ENCODE measurements at regions not wholly inside any gene's neighbourhood (a gene's known extent, or its start where the extent isn't known, plus 50 kb on each side); places are given as distances from the start of the nearest gene placed in this dataset.

GRCh38 chr5:110104060-110104725 lies 414.5 kb downstream of the MAN2A1 start:
- H3K27me3 ChIP-seq (ENCODE audit: control insufficient read depth, insufficient read depth, low read length, poor library complexity, severe bottlenecking) = no peaks in the 10 kb centered on the region
- no peak overlapping the region for H3K27ac ChIP-seq (ENCODE audit: insufficient read depth, low read depth, low read length, poor library complexity, severe bottlenecking)
- H3K36me3 ChIP-seq (ENCODE audit: control insufficient read depth, insufficient read depth, low read length) = no peaks in the 10 kb centered on the region
- peaks cover 4% of the 10 kb centered on the region for H3K4me1 ChIP-seq (ENCODE audit: control insufficient read depth, insufficient read depth, low read length)
- 88 to 91% methylated on average over 13 of the region's 13 CpGs for WGBS, 2 experiments
- no peak overlapping the region for H3K4me3 ChIP-seq (ENCODE audit: insufficient read depth, low read depth, low read length)
- no peaks in the 10 kb centered on the region for H3K9me3 ChIP-seq (ENCODE audit: control insufficient read depth, low read length)

GRCh38 chr5:110104726-110105669 lies 415.3 kb downstream of the MAN2A1 start:
- H3K9me3 ChIP-seq (ENCODE audit: control insufficient read depth, low read length) = no peaks in the 10 kb centered on the region
- 87 to 93% methylated on average over 4 of the region's 4 CpGs for WGBS, 2 experiments

GRCh38 chr5:110105692-110106091 lies 416.0 kb downstream of the MAN2A1 start:
- WGBS, 2 experiments = 92 to 95% methylated on average over 2 of the region's 2 CpGs

More at GRCh38 chr5:110104726-110105669, 415.3 kb downstream of the MAN2A1 start:
- Histone ChIP-seq H3K27ac (ENCODE audit: insufficient read depth, low read depth, low read length, poor library complexity, severe bottlenecking) (no peak overlapping the region), H3K4me3 (ENCODE audit: insufficient read depth, low read depth, low read length) (no peak overlapping the region), H3K4me1 (ENCODE audit: control insufficient read depth, insufficient read depth, low read length) (peaks cover 4% of the 10 kb centered on the region), H3K36me3 (ENCODE audit: control insufficient read depth, insufficient read depth, low read length) (no peaks in the 10 kb centered on the region), H3K27me3 (ENCODE audit: control insufficient read depth, insufficient read depth, low read length, poor library complexity, severe bottlenecking) (no peaks in the 10 kb centered on the region)

GRCh38 chr5:110106750-110107149 lies 417.0 kb downstream of the MAN2A1 start:
- Histone ChIP-seq H3K27me3 (ENCODE audit: control insufficient read depth, insufficient read depth, low read length, poor library complexity, severe bottlenecking) (no peaks in the 10 kb centered on the region), H3K4me3 (ENCODE audit: insufficient read depth, low read depth, low read length) (no peak overlapping the region), H3K4me1 (ENCODE audit: control insufficient read depth, insufficient read depth, low read length) (peaks cover 4% of the 10 kb centered on the region), H3K27ac (ENCODE audit: insufficient read depth, low read depth, low read length, poor library complexity, severe bottlenecking) (no peak overlapping the region), H3K9me3 (ENCODE audit: control insufficient read depth, low read length) (no peaks in the 10 kb centered on the region), H3K36me3 (ENCODE audit: control insufficient read depth, insufficient read depth, low read length) (no peaks in the 10 kb centered on the region)
- 97 to 98% methylated on average over 1 of the region's 1 CpG for WGBS, 2 experiments

More at GRCh38 chr5:110105692-110106091, 416.0 kb downstream of the MAN2A1 start:
- no peak overlapping the region for H3K27ac ChIP-seq (ENCODE audit: insufficient read depth, low read depth, low read length, poor library complexity, severe bottlenecking)
- no peaks in the 10 kb centered on the region for H3K9me3 ChIP-seq (ENCODE audit: control insufficient read depth, low read length)
- H3K4me3 ChIP-seq (ENCODE audit: insufficient read depth, low read depth, low read length) = no peak overlapping the region
- H3K4me1 ChIP-seq (ENCODE audit: control insufficient read depth, insufficient read depth, low read length) = peaks cover 4% of the 10 kb centered on the region
- H3K36me3 ChIP-seq (ENCODE audit: control insufficient read depth, insufficient read depth, low read length) = no peaks in the 10 kb centered on the region
- H3K27me3 ChIP-seq (ENCODE audit: control insufficient read depth, insufficient read depth, low read length, poor library complexity, severe bottlenecking) = no peaks in the 10 kb centered on the region

GRCh38 chr5:110108520-110108919 lies 418.8 kb downstream of the MAN2A1 start:
- peaks cover 4% of the 10 kb centered on the region for H3K4me1 ChIP-seq (ENCODE audit: control insufficient read depth, insufficient read depth, low read length)

GRCh38 chr5:110109667-110110066 lies 419.9 kb downstream of the MAN2A1 start:
- Histone ChIP-seq H3K4me3 (ENCODE audit: insufficient read depth, low read depth, low read length) (no peak overlapping the region), H3K27ac (ENCODE audit: insufficient read depth, low read depth, low read length, poor library complexity, severe bottlenecking) (no peak overlapping the region), H3K4me1 (ENCODE audit: control insufficient read depth, insufficient read depth, low read length) (no peaks in the 10 kb centered on the region), H3K27me3 (ENCODE audit: control insufficient read depth, insufficient read depth, low read length, poor library complexity, severe bottlenecking) (no peaks in the 10 kb centered on the region), H3K9me3 (ENCODE audit: control insufficient read depth, low read length) (no peaks in the 10 kb centered on the region), H3K36me3 (ENCODE audit: control insufficient read depth, insufficient read depth, low read length) (no peaks in the 10 kb centered on the region)
- WGBS, 2 experiments = 93 to 94% methylated on average over 3 of the region's 3 CpGs

More at GRCh38 chr5:110108520-110108919, 418.8 kb downstream of the MAN2A1 start:
- Histone ChIP-seq H3K27me3 (ENCODE audit: control insufficient read depth, insufficient read depth, low read length, poor library complexity, severe bottlenecking) (no peaks in the 10 kb centered on the region), H3K9me3 (ENCODE audit: control insufficient read depth, low read length) (no peaks in the 10 kb centered on the region), H3K36me3 (ENCODE audit: control insufficient read depth, insufficient read depth, low read length) (no peaks in the 10 kb centered on the region), H3K4me3 (ENCODE audit: insufficient read depth, low read depth, low read length) (no peak overlapping the region), H3K27ac (ENCODE audit: insufficient read depth, low read depth, low read length, poor library complexity, severe bottlenecking) (no peak overlapping the region)
- WGBS, 2 experiments = 85 to 96% methylated on average over 3 of the region's 4 CpGs

GRCh38 chr5:110112348-110112747 lies 422.6 kb downstream of the MAN2A1 start:
- Histone ChIP-seq H3K36me3 (ENCODE audit: control insufficient read depth, insufficient read depth, low read length) (no peaks in the 10 kb centered on the region), H3K4me1 (ENCODE audit: control insufficient read depth, insufficient read depth, low read length) (no peaks in the 10 kb centered on the region)

GRCh38 chr5:110115503-110115902 lies 425.8 kb downstream of the MAN2A1 start:
- no peaks in the 10 kb centered on the region for H3K9me3 ChIP-seq (ENCODE audit: control insufficient read depth, low read length)
- WGBS, 2 experiments = 80 to 94% methylated on average over 1 to 2 of the region's 3 CpGs
- no peak overlapping the region for H3K4me3 ChIP-seq (ENCODE audit: insufficient read depth, low read depth, low read length)
- no peaks in the 10 kb centered on the region for H3K4me1 ChIP-seq (ENCODE audit: control insufficient read depth, insufficient read depth, low read length)
- no peaks in the 10 kb centered on the region for H3K36me3 ChIP-seq (ENCODE audit: control insufficient read depth, insufficient read depth, low read length)
- H3K27ac ChIP-seq (ENCODE audit: insufficient read depth, low read depth, low read length, poor library complexity, severe bottlenecking) = no peak overlapping the region
- no peaks in the 10 kb centered on the region for H3K27me3 ChIP-seq (ENCODE audit: control insufficient read depth, insufficient read depth, low read length, poor library complexity, severe bottlenecking)

More at GRCh38 chr5:110112348-110112747, 422.6 kb downstream of the MAN2A1 start:
- Histone ChIP-seq H3K27ac (ENCODE audit: insufficient read depth, low read depth, low read length, poor library complexity, severe bottlenecking) (no peak overlapping the region), H3K27me3 (ENCODE audit: control insufficient read depth, insufficient read depth, low read length, poor library complexity, severe bottlenecking) (no peaks in the 10 kb centered on the region), H3K4me3 (ENCODE audit: insufficient read depth, low read depth, low read length) (no peak overlapping the region), H3K9me3 (ENCODE audit: control insufficient read depth, low read length) (no peaks in the 10 kb centered on the region)

- WGBS, 2 experiments = 100% methylated on average over 1 of the region's 1 CpG
- no peaks in the 10 kb centered on the region for H3K36me3 ChIP-seq (ENCODE audit: control insufficient read depth, insufficient read depth, low read length)
These were observed 426.8 kb downstream of the MAN2A1 start for GRCh38 chr5:110116539-110116938.

More at GRCh38 chr5:110116539-110116938, 426.8 kb downstream of the MAN2A1 start:
- no peaks in the 10 kb centered on the region for H3K9me3 ChIP-seq (ENCODE audit: control insufficient read depth, low read length)
- no peaks in the 10 kb centered on the region for H3K4me1 ChIP-seq (ENCODE audit: control insufficient read depth, insufficient read depth, low read length)
- no peaks in the 10 kb centered on the region for H3K27me3 ChIP-seq (ENCODE audit: control insufficient read depth, insufficient read depth, low read length, poor library complexity, severe bottlenecking)
- no peak overlapping the region for H3K27ac ChIP-seq (ENCODE audit: insufficient read depth, low read depth, low read length, poor library complexity, severe bottlenecking)
- H3K4me3 ChIP-seq (ENCODE audit: insufficient read depth, low read depth, low read length) = no peak overlapping the region
